AG10803 (cell line): ENCODE measurements at regions not wholly inside any gene's neighbourhood (a gene's known extent, or its start where the extent isn't known, plus 50 kb on each side); places are given as distances from the start of the nearest gene placed in this dataset.

Experiments used
- DNase-seq: peaks from one replicate; pipeline ENCODE4 v3.0.0; 2010; ENCODE audit warnings: low read depth
- H3K4me3 ChIP-seq: 2 replicates; pipeline ENCODE4 v1.5.1; 2011; ENCODE audit warnings: mild to moderate bottlenecking, low read length, control low read depth
- CTCF ChIP-seq: conservative IDR thresholded peaks from 2 replicates; pipeline ENCODE4 v1.5.1; 2011; ENCODE audit warnings: mild to moderate bottlenecking, low read length, control low read depth, inconsistent platforms

DNA sequence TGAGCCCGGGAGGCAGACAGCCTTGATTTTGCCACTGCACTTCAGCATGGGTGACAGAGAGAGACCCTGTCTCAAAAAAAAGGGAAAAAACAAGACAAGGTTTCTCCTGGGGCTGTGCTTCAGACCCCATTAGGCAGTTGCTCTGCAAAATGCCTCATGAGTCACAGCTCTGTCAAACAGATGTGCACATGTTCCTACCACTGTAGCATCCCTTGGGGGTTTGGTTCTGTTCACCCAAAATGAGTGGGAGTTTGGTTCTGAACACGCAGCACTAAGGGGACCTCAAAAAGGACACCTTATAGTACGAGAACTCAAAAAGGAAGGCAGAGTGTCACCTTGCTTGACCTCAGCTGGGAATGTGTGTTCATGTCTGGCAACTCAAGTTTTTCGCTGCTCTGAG lies 134.9 kb downstream of the RPIA start:
- DNase-seq = no peak
- no peak overlapping the region for H3K4me3 ChIP-seq
- TF ChIP-seq CTCF = no peak

DNA sequence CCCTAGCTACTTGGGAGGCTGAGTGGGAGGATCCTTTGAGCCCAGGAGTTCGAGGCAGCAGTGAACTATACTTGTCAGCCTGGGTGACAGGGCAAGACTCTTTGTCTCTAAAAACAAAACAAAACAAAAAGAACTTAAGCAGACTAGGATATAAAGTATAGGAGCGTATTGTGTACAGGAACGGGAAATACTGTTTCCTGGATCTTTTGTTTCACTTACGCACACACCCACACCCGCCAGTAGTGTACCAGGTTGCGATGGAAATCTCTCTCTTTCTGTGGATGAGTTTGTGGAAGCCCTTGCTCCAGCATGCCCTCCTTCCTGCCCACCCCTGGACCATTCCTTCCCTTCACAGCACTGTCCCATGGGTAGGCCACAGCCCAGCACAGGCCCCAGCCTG lies 136.3 kb downstream of the RPIA start:
- TF ChIP-seq CTCF = no peak
- no peak for DNase-seq
- H3K4me3 ChIP-seq = no peak overlapping the region

DNA sequence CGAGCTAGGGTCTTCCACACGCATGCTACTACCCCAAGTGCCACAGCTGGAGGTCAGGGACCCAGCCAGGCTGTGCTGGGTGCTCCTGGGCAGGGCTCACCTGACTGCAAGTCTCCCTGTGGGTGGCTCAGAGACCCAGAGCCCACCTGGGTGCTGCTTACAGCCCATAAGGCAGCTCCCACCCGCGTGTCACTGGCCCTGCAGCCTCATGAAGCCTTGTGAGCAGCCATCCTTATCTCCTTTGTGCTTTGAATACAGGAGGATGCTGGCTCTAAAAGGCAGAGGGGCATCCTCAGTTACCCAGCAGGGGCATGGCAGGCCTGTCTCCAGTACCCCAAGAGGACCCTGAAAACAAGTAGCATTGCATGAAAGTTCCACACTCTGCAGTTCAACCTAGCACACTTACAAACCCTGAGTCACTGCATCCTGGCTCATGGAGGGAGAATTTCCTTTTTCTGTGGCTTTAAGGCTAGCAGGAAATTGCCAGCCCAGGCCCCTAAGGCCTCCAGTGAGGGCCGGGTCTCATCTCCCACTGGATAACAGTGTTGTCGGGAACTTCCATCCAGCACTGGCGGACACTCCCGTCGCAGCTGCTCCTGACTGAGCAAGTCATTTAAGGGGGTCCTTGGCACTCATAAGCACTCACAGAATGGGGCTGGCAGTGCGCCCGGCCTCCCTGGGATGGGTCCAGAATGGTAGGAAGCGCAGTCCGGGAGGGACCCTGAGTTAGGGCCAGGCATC lies 137.1 kb downstream of the RPIA start:
- H3K4me3 ChIP-seq = no peak overlapping the region
- TF ChIP-seq CTCF = no peak
- DNase-seq = no peak

DNA sequence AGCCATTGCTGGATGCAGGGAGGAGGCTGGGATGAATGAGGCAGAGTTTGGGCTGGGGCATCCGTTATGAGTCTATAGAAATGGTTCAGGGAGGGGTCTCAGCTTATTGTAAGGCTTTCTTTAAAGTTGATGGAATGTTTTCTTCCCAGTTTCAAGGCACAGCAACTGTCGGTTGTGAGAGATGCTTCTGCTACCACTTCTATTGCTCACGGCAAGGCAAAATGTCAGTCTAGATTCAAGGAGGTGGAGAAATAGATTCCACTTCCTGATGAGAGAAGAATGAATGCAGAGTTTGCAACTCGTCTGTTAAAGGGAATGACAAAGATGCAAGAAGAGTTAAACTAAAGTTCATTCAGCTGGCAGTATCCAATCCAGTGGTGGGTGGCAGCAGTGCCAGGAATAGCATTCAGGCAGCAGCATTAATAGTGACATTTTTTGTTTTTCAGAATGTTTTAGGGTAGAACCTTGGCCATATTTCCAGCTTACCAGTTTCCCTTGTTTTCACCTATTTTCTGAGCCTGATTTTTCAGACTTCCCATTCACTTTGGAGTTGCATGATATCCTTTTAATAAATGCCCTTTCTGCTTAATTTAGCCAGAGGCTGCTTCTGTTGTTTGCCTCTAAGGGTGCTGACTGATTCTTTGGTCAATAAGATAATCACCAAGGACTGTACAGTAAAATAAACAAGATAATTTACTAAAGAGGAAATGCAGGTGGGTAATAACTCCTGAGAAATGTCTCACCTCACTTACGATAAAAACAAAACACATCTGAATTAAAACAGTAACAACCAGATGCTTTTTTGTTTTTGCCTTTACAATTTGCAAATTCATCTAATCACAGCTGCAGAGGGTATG lies 138.4 kb downstream of the RPIA start:
- H3K4me3 ChIP-seq = no peak overlapping the region
- no peak for DNase-seq
- no peak for TF ChIP-seq CTCF

DNA sequence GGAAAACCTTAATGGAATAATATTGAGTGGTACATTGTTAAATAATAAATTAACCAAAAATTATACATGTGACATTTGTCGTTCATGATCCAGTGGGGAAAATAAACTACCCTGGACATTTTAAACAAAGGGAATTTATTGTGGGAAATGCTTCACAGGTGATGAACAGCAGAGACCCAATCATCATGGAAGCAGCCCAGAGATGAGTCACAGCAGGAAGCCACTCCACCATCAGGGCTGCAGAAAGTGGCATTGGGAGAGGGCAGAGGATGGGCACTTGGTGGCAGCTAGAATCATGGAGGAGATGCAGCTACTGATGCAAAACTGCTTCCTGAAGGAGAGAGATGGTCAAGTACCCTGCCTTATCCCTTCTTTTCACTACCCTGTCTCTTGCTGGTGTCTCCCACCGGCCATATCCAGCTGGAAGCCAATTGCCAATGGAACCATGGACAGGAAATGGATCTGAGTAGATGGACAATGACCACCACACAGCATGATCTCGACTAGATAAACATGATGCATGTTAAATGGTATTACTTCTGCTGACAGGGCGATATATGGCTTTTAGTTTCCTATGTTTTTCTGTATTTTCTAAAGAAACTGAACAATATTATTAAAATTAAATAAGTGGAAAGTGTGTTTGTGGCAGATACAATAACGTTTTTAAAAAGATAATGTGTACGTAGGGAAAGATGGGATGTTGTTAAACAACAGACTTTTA lies 139.8 kb downstream of the RPIA start:
- no peak for TF ChIP-seq CTCF
- H3K4me3 ChIP-seq = no peak overlapping the region
- DNase-seq = no peak

GRCh38 chr2:88831792-88832248 lies 140.3 kb downstream of the RPIA start:
- peak; percentile 6 for DNase-seq
- H3K4me3 ChIP-seq = no peak overlapping the region
- TF ChIP-seq CTCF = peak; percentile 40
